ENCODE measurements at regions not wholly inside any gene's neighbourhood (a gene's known extent, or its start where the extent isn't known, plus 50 kb on each side); places are given as distances from the start of the nearest gene placed in this dataset.

GRCh38 chr2:235132651-235133050 lies 180.8 kb downstream of the SH3BP4 start:
- DNase-seq (ENCODE audit: low read depth) = no peak
- no peak overlapping the region for H3K4me3 ChIP-seq (ENCODE audit: low read depth, low read length)
- TF ChIP-seq CTCF (IDR thresholded peaks at IDR 0.05; ENCODE audit: insufficient read depth, low read depth, low read length, missing control alignments) = no peak

GRCh38 chr2:235133837-235134236 lies 182.0 kb downstream of the SH3BP4 start:
- no peak for TF ChIP-seq CTCF (IDR thresholded peaks at IDR 0.05; ENCODE audit: insufficient read depth, low read depth, low read length, missing control alignments)
- no peak for DNase-seq (ENCODE audit: low read depth)
- H3K4me3 ChIP-seq (ENCODE audit: low read depth, low read length) = no peak overlapping the region

GRCh38 chr2:235134420-235134819 lies 182.6 kb downstream of the SH3BP4 start:
- no peak for TF ChIP-seq CTCF (IDR thresholded peaks at IDR 0.05; ENCODE audit: insufficient read depth, low read depth, low read length, missing control alignments)
- no peak for DNase-seq (ENCODE audit: low read depth)
- H3K4me3 ChIP-seq (ENCODE audit: low read depth, low read length) = no peak overlapping the region

- no peak for TF ChIP-seq CTCF (IDR thresholded peaks at IDR 0.05; ENCODE audit: insufficient read depth, low read depth, low read length, missing control alignments)
- DNase-seq (ENCODE audit: low read depth) = no peak
- H3K4me3 ChIP-seq (ENCODE audit: low read depth, low read length) = no peak overlapping the region
Observed at GRCh38 chr2:235135195-235135965, 183.6 kb downstream of the SH3BP4 start.

- H3K4me3 ChIP-seq (ENCODE audit: low read depth, low read length) = no peak overlapping the region
- DNase-seq (ENCODE audit: low read depth) = peak; percentile 46
- peak; percentile 43 for TF ChIP-seq CTCF (IDR thresholded peaks at IDR 0.05; ENCODE audit: insufficient read depth, low read depth, low read length, missing control alignments)
Observed at GRCh38 chr2:235135990-235136561, 184.3 kb downstream of the SH3BP4 start.

- no peak for DNase-seq (ENCODE audit: low read depth)
- no peak for TF ChIP-seq CTCF (IDR thresholded peaks at IDR 0.05; ENCODE audit: insufficient read depth, low read depth, low read length, missing control alignments)
- no peak overlapping the region for H3K4me3 ChIP-seq (ENCODE audit: low read depth, low read length)
Observed at GRCh38 chr2:235138339-235138738, 186.5 kb downstream of the SH3BP4 start.
